ENCODE measurements at regions not wholly inside any gene's neighbourhood (a gene's known extent, or its start where the extent isn't known, plus 50 kb on each side); places are given as distances from the start of the nearest gene placed in this dataset.

DNA sequence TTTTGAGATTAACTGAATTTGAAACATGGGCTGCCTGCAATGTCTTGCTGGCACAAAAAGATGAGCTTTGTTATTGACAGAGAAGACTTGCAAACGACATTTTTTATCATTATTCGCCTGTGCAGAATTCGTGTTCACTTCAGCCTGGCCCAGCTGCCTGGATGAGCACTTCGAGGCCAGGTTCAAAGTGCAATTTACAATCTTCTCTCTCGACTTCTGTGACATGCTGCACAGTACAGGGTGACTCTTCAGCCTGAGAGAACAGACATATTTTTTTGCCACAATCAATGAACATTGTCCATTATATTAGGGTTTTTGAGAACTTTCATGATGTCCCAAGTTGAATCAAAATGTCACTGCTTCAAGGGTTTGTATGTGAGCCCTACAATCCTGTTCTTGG is 616.5 kb downstream of the SMARCA1 start:
- TF ChIP-seq CTCF (IDR thresholded peaks at IDR 0.05) (no peak), EZH2 (IDR thresholded peaks at IDR 0.05) (no peak), EZH2phosphoT487 (IDR thresholded peaks at IDR 0.05) (no peak)
